SHP77 (cell line): ENCODE measurements at regions not wholly inside any gene's neighbourhood (a gene's known extent, or its start where the extent isn't known, plus 50 kb on each side); places are given as distances from the start of the nearest gene placed in this dataset.
"Not testable (repeated sequence)": the region's sequence is repeated elsewhere in the genome, so short reads cannot be mapped to it uniquely, and the experiment has no call there.

Experiments
- DNase-seq, 2 experiments: peaks; one replicate each; lab custom pipeline; 2025; lab: John Stamatoyannopoulos, UW

DNA sequence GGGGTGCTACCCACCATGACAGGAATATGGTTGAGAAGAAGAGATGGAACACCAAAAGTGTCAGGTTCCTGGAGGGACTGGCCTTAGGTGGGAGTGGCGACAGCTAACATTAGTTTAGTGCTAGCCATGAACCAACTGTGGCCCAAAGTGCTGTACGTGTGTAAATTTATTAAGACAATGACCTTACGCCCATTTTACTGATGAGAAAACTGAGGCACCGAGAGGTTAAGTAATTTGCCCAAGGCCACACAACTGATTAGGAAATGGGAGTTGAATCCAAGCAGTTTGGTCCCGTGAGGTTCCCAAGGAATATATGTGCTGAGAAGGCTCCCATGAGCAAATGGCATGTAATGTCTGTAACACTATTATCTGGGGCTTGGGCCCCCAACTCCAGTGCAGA lies 109.5 kb upstream of the SLC1A4 start:
- no peak for DNase-seq

DNA sequence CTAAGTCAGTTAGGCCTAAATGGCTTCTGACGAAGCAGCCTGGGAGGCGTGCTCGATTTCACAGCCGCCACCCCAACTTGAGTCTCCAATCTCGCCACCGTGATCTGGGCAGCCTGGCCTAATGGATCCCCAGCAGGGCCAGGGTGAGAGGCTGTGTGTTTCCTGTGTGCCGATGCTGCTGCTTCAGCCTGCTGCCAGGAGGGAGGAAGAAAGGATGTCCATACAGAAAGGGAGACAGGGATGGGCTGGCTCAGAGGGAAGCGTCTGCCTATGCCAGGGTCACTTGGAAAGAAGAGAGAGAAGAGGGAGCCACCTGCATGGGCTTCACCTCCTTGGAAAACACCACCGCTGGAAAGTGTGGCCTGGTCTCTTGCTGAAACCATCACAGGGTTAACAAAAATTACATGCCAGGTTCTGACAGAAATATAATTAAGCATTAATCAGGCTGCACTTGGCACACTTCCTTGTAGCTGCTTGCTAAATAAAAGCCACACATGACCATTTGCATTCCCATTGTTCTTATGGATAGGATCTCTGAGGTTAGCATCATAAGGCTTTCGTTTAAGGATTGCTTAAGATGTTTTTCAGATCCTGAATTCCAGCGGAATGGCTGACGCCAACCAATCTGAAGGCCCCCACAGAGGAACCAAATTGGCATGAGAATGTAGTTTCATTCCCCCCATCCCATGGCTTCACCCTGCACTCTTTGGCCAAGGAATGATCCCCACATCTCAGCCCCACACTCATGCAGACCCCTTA lies 108.8 kb upstream of the SLC1A4 start:
- no peak for DNase-seq

DNA sequence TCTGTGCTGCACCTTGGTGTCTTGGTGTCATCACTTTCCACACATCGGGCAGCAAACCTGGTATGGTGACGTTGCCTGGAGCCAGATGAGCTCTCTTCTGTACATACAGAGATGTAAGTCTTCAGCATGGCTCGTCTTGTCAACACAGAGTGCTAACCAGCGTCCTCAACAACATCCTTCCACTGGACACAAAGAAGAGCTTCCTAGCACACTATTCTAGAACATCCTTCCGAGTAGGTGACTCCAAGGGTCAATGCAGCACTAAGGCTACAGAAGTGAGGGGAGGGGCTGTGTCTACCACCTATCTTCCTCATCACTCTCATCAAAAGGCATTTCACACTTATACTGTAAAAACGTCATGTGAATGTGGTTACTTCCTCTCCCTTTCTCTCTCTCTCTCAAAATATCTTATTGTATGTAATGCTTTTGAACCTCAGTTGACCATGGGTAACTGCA lies 108.1 kb upstream of the SLC1A4 start:
- no peak for DNase-seq

DNA sequence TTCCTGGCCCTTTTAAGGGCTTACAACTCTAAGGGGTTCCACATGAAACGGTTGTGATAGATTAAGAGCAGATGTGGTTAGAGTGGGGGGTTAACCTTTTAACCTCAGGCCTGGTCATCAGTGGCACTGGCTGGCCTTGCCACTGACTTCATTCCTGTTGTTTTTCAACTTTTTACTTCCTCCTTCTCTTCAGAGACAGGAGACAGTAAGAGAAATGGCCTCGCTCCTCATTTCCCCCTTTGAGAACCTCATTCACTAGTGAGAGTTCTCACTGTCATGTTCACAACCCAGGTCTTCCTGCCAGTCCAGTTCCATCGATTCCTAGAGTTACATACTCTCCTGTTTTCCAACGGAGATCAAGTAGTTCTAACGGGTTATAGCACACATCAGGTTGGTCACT lies 101.6 kb upstream of the SLC1A4 start:
- DNase-seq = no peak

DNA sequence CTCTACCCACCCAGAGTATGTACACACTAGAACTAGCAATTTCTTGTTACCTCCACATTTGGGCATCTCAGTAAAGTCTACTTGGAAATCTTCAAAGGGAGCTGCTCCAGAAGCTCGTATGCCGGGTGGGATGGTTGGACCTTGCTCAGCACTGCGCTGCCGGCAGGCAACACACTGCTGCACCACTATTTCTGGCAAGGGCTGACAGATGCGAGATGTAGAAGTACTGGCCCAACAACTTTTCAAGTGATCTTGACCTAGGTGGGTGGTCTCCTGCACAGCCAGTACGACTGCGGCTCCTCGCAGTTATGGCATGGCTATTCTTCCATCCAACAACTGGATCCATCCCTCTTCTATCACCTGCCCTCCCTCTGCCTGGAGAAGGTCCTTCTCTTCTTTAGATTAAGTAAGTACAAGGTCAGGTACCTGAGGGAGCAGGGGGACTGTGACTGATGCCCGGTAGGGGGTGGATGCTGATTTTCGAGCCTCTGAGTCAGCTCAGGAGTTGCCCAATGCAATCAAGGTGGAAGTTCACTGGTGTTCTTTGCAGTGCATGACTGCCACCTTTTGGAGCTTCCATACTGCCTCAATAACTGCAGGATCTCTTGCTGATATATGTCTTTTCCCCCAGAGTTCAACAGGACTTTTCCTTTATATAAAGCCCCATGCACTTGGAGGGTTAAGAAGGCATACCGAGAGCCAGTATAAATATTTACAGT lies 100.4 kb upstream of the SLC1A4 start:
- DNase-seq = peak; percentile 28 to 34

DNA sequence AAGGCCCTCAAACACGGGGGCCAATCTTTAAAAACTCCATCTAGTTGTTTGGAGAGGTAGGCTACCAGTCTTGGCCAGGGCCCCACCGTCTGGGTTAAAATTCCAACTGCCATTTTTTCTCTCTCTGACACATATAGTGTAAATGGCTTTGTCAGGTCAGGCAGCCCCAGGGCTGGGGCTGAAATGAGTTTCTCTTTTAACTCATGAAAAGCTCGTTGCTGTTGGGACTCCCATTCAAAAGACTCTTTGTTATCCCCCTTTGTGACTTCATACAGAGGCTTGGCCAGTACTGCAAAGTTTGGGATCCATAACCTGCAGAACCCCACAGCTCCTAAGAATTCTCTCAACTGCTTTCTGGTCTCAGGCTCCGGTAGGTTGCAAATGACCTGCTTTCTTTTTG lies 99.4 kb upstream of the SLC1A4 start:
- no peak for DNase-seq

DNA sequence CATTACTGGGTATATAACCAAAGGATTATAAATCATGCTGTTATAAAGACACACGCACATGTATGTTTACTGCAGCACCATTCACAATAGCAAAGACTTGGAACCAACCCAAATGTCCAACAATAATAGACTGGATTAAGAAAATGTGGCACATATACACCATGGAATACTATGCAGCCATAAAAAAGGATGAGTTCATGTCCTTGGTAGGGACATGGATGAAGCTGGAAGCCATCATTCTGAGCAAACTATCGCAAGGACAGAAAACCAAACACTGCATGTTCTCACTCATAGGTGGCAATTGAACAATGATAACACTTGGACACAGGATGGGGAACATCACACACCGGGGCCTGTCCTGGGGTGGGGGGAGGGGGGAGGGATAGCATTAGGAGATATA lies 92.6 kb upstream of the SLC1A4 start:
- not testable (repeated sequence) for DNase-seq

DNA sequence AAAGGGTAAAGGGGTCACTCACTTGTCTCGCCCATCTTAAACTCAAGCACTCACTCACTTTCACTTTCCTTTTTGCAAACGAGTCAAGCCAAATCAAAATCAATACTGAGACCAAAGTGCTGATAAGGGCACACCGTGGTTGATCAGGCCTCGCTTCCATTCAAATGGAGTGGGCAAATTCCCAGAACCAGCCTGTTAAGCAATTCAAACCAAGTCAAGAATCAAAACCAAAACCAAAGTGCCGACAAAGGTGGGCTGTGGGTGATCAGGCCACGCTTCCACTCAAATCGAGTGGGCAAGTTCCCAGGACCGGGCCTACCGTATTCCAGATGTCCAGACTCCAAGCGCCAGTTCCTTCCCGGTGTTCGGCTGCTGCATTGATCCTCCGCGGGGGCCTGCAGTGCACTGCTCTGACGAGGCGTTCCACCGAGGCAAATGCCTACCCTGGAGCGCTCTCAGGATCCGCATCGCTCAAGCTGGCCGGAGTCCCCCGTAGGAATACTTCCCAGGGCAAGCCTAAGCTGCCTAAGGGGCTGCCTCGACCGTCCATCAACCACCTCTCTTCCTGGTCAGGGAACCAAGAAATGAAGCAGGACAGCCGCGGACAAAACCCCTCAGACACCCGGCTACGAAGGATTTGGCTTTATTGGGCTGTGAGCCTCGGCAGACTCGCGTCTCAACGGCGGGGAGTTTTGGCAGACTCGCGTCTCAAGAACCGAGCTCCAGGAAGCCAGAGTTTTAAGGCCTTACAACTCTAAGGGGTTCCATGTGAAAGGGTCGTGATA lies 89.9 kb upstream of the SLC1A4 start:
- DNase-seq = no peak

DNA sequence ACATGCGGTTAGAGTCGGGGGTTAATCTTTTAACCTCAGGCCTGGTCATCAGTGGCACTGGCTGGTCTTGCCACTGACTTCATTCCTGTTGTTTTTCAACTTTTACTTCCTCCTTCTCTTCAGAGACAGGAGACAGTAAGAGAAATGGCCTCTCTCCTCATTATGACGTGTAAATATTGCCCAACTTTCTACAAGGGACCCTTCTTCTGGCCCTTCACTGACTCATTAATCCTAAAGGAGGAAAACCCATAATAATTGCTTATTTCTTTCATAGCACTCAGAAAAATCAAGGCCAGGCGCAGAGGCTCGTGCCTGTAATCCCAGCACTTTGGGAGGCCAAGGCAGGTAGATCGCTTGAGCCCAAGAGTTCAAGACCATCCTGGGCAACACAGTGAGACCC lies 89.3 kb upstream of the SLC1A4 start:
- DNase-seq = not testable (repeated sequence)

DNA sequence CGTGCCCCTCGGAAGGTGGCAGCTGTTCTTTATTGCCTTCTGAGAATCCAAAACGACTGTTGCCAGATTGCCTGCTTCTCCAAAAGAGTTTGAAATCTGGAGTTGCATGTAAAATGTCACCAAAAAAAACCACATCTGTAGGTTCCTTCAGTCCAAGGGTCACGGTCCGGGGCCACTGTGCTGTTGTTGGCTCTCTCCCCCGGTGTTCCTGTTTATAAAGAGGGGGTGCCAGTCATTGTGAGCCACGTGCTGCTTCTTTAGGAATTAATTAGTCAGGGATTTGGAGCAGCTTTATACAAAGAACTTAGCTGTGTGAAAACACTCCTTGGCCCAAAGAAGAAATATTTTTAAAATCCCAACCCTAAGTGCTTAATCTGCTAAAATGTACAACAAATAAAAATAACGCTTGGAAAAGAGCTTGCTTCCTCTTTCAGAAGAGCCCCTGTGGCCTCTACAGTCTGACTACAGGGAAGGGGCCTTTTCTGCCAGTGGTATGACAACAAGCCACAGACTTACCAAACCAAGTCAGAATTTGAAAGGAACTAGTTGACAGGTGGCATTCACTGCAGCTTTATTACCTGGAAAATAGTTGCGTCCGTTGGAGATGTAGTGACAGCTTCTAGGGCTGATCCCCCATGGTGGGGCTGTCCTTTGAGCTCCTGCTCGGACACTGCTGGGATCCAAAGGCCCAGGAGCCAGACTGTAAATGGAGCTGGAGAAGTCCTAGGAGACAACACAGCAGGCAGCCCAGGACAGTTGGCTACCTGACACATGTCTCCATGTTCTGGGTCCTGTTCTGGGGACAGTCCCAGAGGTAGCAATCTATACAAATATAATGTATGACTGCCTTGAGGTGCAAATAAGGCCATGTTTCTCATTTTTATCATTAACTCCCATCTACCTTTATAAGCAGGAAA lies 84.5 kb upstream of the SLC1A4 start:
- DNase-seq = no peak

DNA sequence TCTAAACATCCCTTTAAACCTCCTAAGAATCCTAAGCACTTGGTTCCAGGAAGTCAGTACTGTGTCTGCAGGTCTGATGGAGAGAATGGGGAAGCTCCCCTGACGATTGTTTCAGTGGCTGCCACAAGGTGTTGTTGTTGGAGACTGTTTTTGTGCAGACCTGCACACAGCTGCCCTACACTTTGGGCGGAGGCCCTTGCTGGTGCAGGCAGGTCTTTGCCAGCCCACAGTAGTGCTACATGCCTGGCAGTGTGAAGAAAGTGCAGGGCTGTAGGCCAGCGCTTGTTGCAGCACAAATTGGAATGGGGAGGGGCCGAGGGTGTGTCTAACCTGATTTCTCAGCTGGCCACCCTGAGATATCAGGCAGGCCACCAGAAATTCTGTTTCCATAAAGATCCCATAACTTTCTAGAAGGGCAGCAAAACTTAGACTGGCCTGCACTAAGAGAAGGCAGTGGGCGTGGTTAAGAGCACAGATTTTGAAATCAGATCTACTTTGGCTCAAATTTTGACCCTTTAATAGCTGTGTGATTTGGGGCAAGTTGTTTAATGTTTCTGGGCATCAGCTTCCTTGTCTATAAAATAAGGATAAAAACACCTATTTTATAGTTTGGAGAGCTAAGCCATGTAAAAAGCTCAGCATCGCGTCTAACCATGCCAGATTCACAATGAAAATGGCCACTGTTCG lies 83.7 kb upstream of the SLC1A4 start:
- no peak for DNase-seq

DNA sequence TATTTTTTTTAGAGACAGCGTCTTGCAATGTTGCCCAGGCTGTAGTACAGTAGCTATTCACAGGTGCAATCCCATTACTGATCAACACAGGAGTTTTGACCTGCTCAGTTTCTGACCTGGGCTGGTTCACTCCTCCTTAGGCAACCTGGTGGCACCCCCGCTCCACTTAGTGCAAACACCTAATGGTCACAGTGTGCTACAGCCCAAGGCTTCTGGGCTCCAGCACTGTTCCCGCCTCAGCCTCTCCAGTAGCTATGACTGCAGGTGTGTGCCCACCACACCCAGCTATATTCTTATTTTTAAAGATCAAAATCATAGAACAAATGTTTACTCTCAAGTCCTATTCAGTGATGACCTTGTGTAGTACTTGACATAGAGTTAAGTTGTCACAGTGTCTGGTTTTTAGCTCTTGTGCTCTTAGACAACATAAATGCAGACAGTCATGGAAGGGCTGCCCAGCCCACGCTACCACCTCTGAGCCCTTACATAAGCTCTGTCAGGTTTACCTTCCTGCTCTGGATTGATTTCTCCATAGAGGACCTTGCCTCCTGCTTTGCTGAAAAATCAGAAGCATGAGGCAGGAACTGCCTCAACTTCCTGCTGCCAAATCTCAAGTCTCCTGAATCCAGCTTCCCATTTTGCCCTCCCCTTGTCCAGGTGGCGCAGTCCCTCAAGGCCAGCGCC lies 82.2 kb upstream of the SLC1A4 start:
- DNase-seq = no peak

DNA sequence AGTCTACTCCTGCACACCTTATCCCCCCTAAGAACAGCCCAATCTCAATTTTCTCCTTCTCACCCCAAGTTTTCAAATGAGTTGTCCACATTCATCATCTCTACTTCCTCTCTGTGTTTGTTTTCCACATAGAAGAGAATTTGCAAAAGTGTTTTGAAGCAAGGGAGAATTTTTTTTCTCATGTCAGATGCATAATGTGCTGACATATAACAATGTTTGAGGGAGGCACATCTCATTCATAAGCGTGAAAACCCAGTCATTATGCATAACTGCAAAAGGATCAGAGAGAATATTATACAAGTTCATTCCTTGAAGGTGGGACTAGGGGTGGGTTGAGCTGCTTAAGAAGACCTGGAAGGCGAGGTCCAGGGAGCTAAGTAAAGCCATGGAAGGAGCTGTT lies 80.8 kb upstream of the SLC1A4 start:
- DNase-seq = no peak

DNA sequence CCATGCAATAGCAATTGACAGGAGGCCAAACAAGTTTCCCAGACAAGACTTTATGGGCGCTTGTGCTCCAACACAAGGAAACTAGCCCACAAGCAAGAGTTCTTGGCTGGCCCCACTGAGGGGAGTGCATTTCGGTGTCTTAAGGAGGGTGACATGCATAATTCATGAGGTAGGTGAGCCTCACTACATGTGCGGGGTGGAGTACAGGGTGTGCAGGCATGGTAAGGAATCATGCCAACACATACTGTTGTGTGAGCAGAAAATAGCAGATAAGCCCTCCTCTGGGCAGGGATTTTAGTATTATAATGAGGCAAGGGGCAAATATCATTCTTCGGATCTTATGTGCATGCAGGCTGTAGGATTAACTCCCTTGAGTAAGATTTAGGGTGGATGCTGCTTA lies 78.7 kb upstream of the SLC1A4 start:
- DNase-seq = no peak

DNA sequence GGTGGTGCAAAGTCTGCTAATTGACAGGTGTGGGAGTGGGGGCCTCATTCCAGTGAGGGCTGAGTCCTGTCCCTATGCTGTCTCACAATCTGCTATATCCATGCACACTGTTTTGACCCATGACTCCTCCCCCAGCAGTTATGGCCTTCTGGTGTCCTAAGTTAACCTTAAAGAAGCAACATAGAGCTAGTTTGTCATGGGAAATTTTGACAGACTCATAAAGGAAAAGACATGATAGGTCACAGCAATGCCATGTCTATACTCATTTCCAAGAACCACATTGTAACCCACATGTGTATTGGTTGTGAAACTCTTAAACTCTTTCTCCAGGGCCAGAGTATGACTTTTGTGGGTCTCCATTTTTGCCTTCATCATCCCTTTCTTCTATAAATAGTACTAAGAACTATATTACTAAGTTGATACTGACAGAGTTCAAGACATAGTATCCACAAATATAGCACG lies 78.2 kb upstream of the SLC1A4 start:
- no peak for DNase-seq

DNA sequence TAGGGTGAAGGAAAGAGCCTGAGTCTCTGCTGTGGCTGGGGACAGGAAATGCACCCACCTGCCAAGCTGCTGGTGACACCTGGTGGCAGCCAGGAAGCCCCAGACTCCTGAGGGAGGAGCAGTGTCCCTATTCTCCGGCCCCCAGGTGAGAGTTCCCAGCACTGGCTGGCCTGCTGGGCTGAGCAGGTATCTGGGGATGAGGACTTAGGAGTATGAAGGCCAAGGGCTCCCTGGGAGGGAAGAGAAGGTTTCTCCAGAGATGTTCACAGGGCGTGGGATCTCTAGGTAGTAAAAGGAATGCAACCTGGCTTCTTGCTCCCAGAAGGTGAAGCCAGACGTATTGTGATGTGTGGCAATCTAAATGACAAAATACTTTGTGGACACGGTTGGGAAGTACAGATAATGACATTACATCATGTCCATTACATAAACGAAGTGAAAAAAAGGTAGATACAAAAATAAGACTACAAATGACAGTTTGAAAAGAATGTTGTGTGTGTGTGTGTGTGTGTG lies 75.8 kb upstream of the SLC1A4 start:
- peak; percentile 40 to 48 for DNase-seq

DNA sequence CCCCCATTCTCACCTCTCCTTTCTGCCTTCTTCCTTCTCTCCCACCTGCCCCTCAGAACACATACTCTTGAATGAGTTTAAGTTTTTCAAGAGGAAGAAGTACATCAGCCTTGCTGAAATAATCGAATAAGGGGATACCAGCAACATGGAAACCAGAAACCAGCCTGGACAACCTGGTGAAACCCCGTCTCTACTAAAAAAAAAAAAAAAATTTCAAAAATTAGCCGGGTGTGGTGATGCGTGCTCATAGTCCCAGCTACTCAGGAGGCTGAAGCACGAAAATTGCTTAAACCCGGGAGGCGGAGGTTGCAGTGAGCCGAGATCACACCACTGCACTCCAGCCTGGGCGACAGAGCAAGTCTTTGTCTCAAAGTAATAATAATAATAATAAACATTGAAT lies 75.0 kb upstream of the SLC1A4 start:
- no peak for DNase-seq

DNA sequence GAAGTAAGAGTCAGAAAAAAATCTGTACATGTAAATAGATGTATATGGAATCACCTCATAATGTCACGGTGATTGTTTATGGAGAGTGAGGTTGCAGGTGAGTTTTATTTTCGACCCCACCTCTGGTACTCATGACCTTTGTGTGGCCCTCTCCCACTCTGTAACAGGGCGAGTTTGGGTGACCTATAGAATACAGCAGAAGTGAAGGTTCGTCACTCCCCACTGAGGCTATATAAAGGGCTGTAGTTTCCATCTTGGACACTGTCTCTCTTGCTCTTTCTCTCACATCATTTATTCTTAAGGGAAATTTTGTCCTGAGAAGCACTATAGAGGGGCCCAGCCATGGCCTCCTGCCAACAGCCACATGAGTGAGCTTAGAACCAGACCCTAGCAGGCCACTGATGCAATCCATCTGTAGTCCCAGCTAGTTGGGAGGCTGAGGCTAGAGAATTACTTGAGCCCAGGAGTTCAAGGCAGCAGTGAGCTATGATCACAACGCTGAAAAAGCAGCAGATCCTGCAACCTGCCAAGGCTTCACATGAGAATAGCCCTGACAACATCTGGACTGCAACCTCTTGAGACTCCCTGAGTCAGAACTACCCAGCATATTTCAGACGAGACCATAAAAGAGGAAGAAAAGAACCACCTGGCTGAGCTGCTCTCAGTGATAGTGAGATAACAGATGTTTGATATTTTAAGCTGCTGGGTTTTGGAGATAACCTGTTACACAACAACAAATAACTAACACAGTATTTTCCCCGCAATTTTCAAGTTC lies 74.3 kb upstream of the SLC1A4 start:
- no peak for DNase-seq

DNA sequence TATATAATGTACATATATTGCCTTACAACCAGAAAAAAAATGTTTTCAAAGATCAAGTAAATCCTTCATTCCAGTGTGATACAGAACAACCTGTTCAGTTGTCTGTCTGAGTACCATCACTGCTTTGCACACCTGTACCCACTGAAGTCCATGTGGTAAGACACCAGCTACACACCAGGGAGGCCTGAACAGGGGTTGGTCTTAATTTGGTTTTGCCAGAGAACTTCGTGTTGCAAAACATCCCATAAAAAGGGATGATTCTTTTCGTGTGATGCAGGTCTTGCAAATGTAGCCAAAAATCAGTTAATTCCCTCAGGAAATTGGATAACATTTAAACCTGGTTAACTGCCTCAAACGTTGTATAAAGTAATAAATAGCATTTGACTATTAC lies 73.7 kb upstream of the SLC1A4 start:
- no peak for DNase-seq
